ENCODE measurements at regions not wholly inside any gene's neighbourhood (a gene's known extent, or its start where the extent isn't known, plus 50 kb on each side); places are given as distances from the start of the nearest gene placed in this dataset.
"Not testable (repeated sequence)": the region's sequence is repeated elsewhere in the genome, so short reads cannot be mapped to it uniquely, and the experiment has no call there.

GRCh38 chr14:81765651-81766275 is 232.1 kb upstream of the SEL1L start:
- no peak for DNase-seq

DNA sequence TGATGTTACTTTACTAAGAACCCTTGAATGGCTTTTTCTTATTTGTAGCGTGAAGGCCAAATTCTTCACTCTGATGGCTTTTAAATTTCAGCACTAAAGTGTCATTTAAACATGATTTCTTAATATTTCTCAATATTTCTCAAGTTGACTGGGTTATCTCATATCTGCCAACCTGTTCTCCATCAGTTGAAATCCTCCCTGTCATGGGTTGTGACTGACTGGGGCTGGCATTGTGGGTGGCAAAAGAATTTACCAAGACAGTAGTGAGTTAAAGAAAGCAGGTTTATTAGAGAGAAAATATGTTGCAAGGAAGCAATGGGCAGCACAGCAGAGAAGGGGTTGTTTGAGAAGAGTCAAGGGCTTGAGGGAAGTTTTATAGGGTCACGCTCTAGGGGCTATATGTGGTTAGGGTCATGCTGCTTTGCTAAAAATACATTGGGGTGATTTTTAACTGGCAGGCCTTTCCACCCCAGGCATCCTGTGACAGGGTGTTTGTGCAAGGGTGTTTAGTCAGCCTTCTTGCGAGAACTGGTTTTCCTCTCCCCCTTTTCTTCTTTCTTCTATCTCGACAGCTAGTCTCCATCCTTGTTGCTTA is 232.8 kb upstream of the SEL1L start:
- DNase-seq = no peak

DNA sequence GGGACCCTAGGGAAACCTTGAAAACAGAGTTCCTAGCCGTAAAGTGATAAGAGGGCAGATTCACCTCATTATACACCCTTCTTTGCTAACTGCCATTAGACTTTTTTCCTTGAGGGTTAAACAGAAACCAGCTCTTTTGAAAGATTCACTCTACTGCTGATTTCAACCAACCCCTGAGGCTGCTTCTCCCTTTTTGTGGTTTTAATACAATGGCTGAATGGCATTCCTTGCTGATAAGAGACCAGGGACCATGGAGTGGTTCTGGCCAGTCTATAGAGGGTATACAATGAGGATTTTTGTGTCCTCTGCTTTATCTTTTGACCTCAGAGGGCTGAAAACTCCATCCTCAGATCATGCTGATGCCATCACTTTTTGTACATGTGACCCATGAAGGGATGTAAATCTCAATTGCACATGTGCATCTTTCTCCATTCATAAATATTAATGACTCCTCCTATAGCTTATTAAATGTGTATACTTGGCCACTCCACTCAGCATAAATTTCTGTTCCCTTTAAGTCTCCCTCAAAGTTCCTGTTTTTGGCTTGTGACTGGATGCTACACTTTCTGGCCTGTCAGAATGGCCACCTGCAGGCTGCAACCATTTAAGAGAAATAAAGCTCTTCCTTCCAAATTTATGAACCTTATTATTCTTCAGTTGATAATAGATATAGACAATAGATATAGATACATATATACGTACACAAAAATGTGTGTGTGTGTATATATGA is 233.8 kb upstream of the SEL1L start:
- no peak for DNase-seq

DNA sequence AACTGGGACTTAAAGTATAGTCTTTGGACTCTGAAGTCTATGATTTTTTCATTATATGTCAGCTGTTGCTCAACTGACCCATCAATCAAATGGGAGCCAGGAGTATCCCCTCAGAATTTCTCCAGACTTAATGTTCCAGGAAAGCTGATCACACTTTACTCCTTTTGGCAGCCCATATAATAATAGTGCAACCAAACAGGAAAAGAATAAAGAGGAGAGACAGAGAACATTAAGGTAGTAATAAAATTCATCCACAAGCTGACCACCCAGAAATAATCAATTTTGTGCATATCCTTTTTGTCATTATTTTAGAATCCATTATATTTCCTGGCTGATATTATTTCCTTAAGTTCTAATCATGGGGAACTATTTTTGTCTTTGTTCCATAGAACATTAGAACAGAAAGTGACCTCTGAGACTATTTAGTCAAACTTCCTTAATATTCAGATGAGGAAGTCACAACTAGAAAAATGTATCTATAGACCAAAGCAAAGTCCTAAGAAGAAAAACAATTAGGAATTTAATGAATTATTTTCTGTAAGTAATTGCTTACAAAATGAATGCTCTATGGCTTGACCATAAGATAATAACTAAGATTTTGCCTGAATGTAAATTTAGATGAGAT is 238.1 kb upstream of the SEL1L start:
- DNase-seq = no peak

DNA sequence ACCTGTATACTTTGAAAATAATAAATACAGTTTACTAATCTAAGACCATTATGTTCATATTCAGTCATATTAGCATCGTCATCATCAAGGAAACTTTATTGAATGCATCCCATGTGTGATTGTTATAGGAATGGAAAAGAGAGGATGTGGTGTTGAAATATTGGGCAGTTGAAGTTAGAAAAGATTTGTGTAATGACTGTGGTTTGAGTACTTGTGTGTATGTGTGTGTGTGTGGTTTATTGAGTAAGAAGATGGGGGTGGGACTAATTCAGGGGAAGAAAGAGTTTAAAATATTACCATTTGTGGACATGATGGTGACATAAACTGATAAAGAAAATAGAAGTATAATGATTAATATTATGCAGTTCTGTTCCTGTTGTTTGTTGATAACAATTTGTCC is 238.7 kb upstream of the SEL1L start:
- no peak for DNase-seq

GRCh38 chr14:81776531-81776930 is 242.9 kb upstream of the SEL1L start:
- peak; percentile 2 for DNase-seq

- not testable (repeated sequence) for DNase-seq
Observed at GRCh38 chr14:81781798-81782197, 248.1 kb upstream of the SEL1L start.

DNA sequence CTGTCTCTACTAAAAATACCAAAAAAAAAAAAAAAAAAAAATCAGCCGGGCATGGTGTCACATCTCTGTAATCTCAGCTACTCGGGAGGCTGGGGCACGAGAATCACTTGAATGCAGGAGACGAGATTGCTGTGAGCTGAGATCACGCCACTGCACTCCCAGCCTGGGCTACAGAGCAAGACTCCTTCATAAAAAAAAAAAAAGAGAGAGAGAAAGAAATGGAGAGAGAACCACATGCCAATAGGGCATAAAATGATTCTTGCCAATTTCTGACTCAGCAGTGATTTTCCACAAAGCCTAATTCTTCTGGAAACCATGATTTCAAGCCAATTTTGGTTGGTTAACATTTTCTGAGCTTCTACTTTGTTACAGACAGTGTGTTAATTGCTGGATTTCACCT is 250.4 kb upstream of the SEL1L start:
- no peak for DNase-seq

GRCh38 chr14:81797315-81797714 is 263.7 kb upstream of the SEL1L start:
- DNase-seq = no peak

DNA sequence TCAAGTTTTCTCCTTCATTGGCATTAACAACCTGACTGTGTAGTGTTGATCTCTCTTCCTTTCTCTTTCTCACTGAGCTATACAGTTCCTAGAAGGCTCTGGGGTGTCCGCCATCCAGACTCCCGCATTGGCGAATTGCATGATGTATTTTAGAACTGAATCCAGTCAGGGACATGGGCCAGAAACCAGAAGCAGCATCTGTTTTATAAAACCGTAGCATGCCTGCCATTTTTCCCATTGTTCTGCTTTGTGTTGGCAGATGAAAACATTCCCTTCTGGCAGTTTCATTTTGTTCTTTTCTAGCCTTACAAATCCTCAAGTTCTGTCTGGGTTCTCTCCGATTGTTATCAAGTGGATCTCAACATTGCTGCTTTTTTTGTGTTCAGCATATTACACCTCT is 268.3 kb upstream of the SEL1L start:
- DNase-seq = no peak

DNA sequence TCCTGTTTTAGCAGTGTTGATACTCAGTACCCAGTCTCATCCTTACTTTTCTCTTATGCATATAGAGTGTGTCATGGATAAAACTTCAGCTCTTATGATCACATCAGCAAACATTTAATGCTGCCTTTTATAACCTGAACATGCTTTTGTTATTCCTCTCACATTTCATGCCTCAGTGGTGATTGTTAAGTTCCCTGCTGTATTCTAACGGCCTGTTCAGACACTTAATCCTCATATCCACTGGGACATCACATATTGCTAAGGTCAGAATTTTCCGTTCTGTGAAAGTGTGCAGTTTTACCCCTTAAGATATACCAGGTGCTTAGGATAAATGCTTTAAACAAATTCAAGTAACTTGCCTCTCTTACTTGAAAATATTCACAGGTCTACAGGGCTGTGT is 268.7 kb upstream of the SEL1L start:
- no peak for DNase-seq

DNA sequence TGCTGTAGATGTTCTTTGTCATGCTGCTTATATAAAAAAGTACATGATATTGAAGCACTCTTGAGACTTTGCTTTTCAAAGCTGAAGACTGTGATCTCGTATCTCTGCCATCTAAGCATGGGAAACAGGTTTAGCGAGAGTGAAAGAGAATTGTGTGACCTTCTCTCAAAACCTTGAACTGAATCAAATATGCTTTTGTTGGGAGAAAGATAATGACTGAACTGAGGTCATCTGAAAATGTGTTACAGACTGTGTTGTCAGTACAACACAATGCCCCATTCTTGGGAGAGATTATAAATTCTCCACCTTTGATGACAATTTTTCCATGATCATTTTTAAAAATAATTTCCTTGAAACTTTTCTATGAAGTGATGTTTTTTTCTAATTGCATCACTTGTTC is 272.1 kb upstream of the SEL1L start:
- DNase-seq = no peak

DNA sequence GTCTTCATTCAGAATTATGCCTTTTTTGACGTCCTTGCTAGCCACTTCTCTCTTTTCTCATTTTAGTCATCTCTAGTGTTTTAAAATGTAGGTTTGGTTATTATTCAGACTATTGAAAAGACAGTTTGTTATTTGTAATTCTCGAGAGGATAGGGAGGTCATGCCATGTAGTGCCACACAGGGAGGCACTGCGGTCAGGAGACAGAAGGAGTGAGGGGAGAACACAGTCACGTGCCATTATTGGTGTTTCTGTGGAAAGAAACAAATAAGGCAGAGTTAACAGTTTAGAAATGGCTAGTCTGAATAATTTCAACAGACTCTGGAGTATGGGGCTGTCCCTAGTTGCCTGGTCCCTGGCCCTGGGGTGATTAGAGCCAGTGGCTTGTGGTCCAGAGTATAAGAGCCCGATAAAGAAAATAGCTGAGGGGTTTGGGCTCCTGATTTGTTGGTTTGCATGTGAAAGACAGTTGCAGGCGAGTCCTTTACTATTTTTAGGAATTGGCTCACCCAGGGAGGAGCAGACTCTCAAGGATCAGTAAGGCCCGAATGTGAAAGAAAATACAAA is 278.1 kb upstream of the SEL1L start:
- DNase-seq = no peak

DNA sequence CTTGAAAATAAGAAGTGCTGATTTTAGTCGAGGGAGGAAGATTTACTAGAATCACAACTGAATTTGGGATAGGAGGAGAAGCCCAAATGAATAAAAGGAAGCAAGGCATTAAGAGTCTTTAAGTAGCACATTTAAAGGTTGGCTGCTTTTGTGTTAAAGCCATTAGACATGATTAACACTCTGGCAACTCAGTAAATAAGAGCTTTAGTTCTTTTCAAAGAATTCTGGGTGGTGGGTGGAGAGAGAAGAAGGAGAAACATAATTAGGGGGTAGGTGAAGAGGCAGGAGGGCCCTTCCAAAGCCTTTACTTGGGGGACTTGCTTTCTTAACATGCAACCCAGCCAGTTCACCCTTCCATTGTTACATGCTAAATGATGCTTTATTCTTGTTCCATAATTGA is 284.6 kb upstream of the SEL1L start:
- DNase-seq = no peak

- DNase-seq = no peak
Observed at GRCh38 chr14:81819344-81819743, 285.7 kb upstream of the SEL1L start.

GRCh38 chr14:81819910-81820309 is 286.3 kb upstream of the SEL1L start:
- no peak for DNase-seq

DNA sequence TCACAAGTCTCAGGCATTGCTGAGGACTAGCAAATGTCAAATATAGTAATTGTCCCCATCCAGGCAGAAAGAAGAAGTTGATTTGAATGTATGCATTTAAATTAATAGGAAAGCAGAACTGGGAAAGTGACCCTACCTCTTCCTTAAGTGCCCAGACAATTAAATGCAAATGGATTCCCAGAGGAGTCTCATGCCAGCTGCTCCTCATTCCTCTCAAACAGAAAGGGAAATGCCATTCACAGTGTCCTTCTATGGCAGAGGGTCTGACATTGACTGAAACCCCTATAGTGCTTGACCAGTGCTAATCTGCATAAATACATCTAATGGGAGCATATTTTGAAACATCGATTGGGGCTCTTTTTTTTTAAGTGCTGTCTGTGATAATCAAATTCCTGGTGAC is 292.4 kb upstream of the SEL1L start:
- no peak for DNase-seq

- DNase-seq = no peak
Observed at GRCh38 chr14:81829447-81829846, 295.8 kb upstream of the SEL1L start.

GRCh38 chr14:81831128-81831820 is 297.6 kb upstream of the SEL1L start:
- no peak for DNase-seq

DNA sequence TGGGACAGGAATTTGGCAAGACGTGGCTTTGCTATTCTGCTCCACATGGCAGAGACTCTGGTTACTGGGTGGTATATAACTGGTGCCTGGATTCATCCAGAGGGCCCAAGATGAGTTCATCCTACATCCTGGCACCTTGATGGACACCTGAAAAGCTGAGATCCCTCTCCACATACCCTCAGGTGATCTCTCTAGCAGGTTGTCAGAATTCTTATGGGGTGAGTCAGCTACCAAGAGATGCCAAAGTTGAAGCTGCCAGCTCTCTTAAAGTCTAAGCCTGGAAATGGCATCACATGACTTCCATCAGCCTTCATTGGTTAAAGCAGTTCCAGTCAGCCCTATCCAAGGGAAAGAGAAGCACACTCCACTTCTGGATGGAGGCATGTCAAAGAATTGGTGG is 300.7 kb upstream of the SEL1L start:
- DNase-seq = no peak

DNA sequence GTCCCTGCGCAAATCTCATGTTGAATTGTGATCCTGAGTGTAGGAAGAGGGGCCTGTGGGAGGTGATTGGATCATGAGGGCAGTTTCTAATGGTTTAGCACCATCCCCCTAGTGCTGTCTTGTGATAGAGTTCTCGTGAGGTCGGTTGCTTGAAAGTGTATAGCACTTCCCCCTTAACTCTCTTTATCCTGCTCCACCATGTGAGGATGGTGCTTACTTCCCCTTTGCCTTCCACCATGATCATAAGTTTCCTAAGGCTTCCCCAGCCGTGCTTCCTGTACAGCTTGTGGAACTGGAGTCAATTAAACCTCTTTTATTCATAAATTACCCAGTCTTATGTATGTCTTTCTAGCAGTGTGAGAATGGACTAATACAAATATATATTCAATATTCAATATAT is 303.7 kb upstream of the SEL1L start:
- DNase-seq = no peak

DNA sequence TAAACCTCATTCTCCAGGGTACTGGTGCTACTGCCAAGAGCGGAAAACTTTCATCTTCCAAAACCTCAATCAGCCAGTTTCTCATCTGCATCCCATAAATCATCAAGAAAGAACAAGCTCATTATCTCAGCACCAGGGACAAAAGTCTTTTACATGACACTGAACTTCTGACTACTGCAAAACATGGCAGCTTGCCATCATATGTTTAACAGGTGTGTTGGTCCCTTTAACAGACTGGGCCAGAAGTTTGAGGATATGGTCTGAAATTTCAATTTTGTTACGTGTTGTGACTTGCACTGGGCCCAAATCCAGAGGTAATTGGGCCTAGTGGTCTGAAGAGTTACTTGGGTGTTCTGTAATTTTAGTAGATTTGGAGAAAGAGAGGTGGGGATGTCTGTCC is 305.4 kb upstream of the SEL1L start:
- peak; percentile 3 for DNase-seq

- DNase-seq = no peak
Observed at GRCh38 chr14:81841346-81841745, 307.7 kb upstream of the SEL1L start.
